ENCODE measurements at regions not wholly inside any gene's neighbourhood (a gene's known extent, or its start where the extent isn't known, plus 50 kb on each side); places are given as distances from the start of the nearest gene placed in this dataset.

DNA sequence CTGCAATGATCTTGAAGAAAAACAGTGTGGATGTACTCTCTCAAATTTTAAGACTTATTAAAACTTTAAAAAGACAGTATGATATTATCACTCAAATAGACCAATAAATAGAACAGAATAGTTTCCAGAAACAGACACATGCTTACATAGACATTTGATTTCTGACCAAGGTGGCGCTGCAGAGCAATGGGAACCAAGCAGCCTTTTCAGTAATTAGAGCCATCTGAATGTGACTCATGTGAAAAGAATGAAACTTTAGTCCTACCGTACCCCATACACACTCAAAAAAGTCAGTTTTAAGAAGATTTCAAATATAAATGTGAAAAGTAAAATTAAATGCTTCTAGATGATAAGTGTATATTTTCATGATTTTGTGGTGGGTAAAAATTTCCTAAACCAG lies 74.2 kb upstream of the MS4A8 start:
- no peak for DNase-seq (ENCODE audit: extremely low spot score)
- POLR2A ChIA-PET = no interaction called here

DNA sequence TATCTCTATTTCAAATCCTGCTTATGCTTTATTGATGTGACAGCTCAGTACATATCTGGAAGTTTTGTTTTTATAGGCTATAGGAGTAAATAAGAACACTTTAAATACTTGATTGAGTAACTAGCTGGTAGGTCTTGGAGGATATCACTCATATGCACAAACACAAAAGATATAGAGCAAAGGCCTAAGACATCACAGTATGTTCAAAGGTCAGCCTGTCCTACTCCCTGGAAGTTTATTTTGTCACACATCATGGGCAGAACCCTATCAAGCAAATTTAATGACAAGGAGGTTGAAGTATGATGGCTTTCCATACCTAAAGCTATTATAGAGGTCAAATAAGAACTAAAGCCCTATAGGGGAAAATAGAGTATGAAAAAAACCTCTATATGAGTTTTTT lies 70.0 kb upstream of the MS4A8 start:
- TF ChIP-seq, protein P1, sequence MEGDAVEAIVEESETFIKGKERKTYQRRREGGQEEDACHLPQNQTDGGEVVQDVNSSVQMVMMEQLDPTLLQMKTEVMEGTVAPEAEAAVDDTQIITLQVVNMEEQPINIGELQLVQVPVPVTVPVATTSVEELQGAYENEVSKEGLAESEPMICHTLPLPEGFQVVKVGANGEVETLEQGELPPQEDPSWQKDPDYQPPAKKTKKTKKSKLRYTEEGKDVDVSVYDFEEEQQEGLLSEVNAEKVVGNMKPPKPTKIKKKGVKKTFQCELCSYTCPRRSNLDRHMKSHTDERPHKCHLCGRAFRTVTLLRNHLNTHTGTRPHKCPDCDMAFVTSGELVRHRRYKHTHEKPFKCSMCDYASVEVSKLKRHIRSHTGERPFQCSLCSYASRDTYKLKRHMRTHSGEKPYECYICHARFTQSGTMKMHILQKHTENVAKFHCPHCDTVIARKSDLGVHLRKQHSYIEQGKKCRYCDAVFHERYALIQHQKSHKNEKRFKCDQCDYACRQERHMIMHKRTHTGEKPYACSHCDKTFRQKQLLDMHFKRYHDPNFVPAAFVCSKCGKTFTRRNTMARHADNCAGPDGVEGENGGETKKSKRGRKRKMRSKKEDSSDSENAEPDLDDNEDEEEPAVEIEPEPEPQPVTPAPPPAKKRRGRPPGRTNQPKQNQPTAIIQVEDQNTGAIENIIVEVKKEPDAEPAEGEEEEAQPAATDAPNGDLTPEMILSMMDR (IDR thresholded peaks at IDR 0.05; ENCODE audit: control extremely low read depth, extremely low read depth, low read depth, missing control alignments) = no peak
- ChIA-PET CTCF (interaction anchor here (1.1 to 1.6 kb wide), 2 partner anchors 11 to 13 kb away, joined by 4 to 5 read pairs; no protein-coding TSS in a partner anchor), POLR2A (no interaction called here)
- DNase-seq (ENCODE audit: extremely low spot score) = no peak

More for the DNA sequence above, 74.2 kb upstream of the MS4A8 start:
- CTCF ChIA-PET = interaction anchor here (2.1 kb wide), 1 partner anchor 262 kb away, joined by 4 read pairs; no protein-coding TSS in a partner anchor
- TF ChIP-seq, protein P1 (IDR thresholded peaks at IDR 0.05; ENCODE audit: control extremely low read depth, extremely low read depth, low read depth, missing control alignments) = peak; percentile 5

DNA sequence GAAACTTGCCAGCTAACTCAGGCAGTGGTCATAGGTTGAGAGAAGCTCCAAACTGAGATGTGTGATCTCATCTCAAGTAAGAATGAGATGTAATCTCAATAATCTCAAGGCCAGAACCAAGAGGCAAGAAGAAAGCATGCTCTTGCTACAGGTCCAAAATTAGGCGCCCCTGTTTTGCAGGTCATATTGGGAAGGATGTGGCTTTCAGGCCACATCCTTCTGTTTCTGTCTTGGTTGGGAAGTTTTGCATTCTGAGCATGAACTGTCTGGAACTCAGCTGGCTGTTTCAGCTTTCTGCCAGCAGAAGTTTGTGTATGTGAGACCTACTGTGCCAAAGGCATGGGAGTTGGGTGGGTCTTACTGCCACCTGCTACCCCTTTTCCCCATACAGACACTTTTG lies 67.5 kb upstream of the MS4A8 start:
- TF ChIP-seq, protein P1 (IDR thresholded peaks at IDR 0.05; ENCODE audit: control extremely low read depth, extremely low read depth, low read depth, missing control alignments) = no peak
- POLR2A ChIA-PET = interaction anchor here (0.6 kb wide), 1 partner anchor 18 kb away, joined by 8 read pairs; no protein-coding TSS in a partner anchor
- DNase-seq (ENCODE audit: extremely low spot score) = no peak
- CTCF ChIA-PET = interaction anchor here (0.8 to 7.0 kb wide), 10 partner anchors 12 to 381 kb away, joined by 3 to 42 read pairs (median 4); no protein-coding TSS in a partner anchor

DNA sequence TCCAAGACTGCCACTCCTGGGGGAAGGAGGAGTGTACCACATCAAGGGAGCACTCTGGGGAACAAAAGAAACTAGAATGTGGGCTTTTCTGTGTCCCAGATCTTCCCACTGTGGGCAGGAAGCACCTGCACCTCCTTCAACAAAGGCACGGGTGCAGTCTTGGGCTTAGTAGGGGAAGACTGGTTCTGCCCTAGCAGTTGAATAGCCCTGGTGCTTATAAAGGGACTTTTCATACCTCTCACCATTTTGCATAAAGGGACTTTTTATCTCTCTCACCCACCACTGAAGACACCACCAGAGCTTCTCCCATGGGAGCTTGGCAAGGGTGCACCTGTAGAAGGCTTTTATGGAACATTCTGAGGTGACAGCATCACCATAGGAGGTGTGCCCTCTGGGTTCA lies 65.8 kb upstream of the MS4A8 start:
- POLR2A ChIA-PET = interaction anchor here (0.6 kb wide), 1 partner anchor 50 kb away, joined by 3 read pairs; no protein-coding TSS in a partner anchor
- CTCF ChIA-PET = interaction anchor here (0.7 to 7.0 kb wide), 16 partner anchors 9 to 368 kb away, joined by 3 to 42 read pairs (median 5); partner anchors contain the start of gene MS4A1
- peak; percentile 33 for DNase-seq (ENCODE audit: extremely low spot score)
- TF ChIP-seq, protein P1 (IDR thresholded peaks at IDR 0.05; ENCODE audit: control extremely low read depth, extremely low read depth, low read depth, missing control alignments) = no peak

DNA sequence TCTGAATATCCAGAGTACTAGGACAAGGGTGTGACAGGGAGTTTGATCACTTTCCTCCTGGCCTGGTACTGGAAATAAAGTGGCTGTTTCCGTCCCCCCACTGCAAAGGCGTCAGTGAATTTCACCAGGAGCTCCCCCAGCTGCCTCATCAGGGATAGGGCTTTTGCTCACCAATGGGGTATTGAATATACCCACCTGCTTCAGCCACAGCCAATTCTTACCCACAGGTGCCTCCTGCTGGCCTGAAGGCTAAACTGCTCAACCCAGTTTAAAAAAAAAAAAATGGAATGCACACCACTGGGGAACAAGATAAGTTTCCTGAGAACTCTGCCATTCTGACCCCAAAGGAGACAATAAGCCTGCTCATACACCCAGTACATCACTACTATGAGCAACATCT lies 65.3 kb upstream of the MS4A8 start:
- POLR2A ChIA-PET = no interaction called here
- CTCF ChIA-PET = interaction anchor here (0.7 to 7.0 kb wide), 11 partner anchors 10 to 290 kb away, joined by 3 to 42 read pairs (median 4); partner anchors contain the start of gene MS4A15
- TF ChIP-seq, protein P1 (IDR thresholded peaks at IDR 0.05; ENCODE audit: control extremely low read depth, extremely low read depth, low read depth, missing control alignments) = peak; percentile 40
- peak; percentile 31 for DNase-seq (ENCODE audit: extremely low spot score)

DNA sequence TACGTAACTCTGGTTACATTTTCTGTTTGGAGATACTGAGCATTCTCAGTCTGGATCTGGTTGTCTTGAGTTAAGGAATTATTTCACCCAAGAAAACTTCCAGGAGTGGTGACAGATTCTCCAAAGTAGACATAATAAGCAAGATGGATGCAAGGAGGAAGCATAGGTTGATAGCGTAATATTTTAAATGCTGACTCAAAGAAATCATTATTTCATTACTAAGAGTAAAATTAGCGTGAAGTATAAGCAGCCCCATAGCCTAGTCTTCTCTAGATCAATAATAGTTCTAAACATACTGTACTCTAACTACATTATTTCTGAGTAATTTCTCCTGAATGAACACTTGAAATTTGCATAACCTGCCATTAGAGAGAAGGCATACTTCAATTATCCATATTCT lies 57.5 kb upstream of the MS4A8 start:
- DNase-seq (ENCODE audit: extremely low spot score) = no peak
- TF ChIP-seq, protein P1 (IDR thresholded peaks at IDR 0.05; ENCODE audit: control extremely low read depth, extremely low read depth, low read depth, missing control alignments) = no peak
- CTCF ChIA-PET = interaction anchor here (1.0 to 2.1 kb wide), 3 partner anchors 9 to 278 kb away, joined by 4 to 6 read pairs (median 4); no protein-coding TSS in a partner anchor
- POLR2A ChIA-PET = no interaction called here
